ENCODE measurements at regions not wholly inside any gene's neighbourhood (a gene's known extent, or its start where the extent isn't known, plus 50 kb on each side); places are given as distances from the start of the nearest gene placed in this dataset.

- H3K36me3 ChIP-seq, result no peaks in the 10 kb centered on the region
- H3K27me3 ChIP-seq, result no peaks in the 10 kb centered on the region
- ATAC-seq (peak; percentile 45 to 87 (median 68)), DNase-seq (peak; percentile 57 to 78 (median 71))
- H3K4me3 ChIP-seq, result no peak overlapping the region
- no peak overlapping the region for H3K27ac ChIP-seq
- H3K4me1 ChIP-seq, result no peaks in the 10 kb centered on the region
- WGBS (ENCODE audit: insufficient coverage, low coverage, low lambda C conversion rate, missing lambda C conversion rate), result 13% methylated on average over 7 of the region's 14 CpGs
- TF ChIP-seq CTCF (IDR thresholded peaks at IDR 0.05) (no peak), POLR2A (IDR thresholded peaks at IDR 0.05) (no peak)
- H3K9me3 ChIP-seq, result no peaks in the 10 kb centered on the region
- intact Hi-C loops (cut with DNase I), result no loop called here
Observed at GRCh38 chr5:135135530-135136226, 101.7 kb upstream of the PITX1 start.

GRCh38 chr5:135134691-135135381 lies 100.8 kb upstream of the PITX1 start:
- intact Hi-C loops (cut with DNase I), result no loop called here
- Histone ChIP-seq H3K4me1 (no peaks in the 10 kb centered on the region), H3K27me3 (no peaks in the 10 kb centered on the region), H3K4me3 (no peak overlapping the region), H3K27ac (no peak overlapping the region), H3K36me3 (no peaks in the 10 kb centered on the region), H3K9me3 (no peaks in the 10 kb centered on the region)
- DNase-seq (no peak), ATAC-seq (no peak)
- no peak for TF ChIP-seq CTCF (IDR thresholded peaks at IDR 0.05)
- no peak for TF ChIP-seq POLR2A (IDR thresholded peaks at IDR 0.05)
- no CpG with 5 or more reads among the region's 7 CpGs for WGBS (ENCODE audit: insufficient coverage, low coverage, low lambda C conversion rate, missing lambda C conversion rate)

GRCh38 chr5:135133698-135134515 lies 99.9 kb upstream of the PITX1 start:
- Histone ChIP-seq H3K9me3 (no peaks in the 10 kb centered on the region), H3K27me3 (no peaks in the 10 kb centered on the region), H3K36me3 (no peaks in the 10 kb centered on the region), H3K4me3 (no peak overlapping the region), H3K4me1 (no peaks in the 10 kb centered on the region), H3K27ac (no peak overlapping the region)
- TF ChIP-seq POLR2A (IDR thresholded peaks at IDR 0.05) (no peak), CTCF (IDR thresholded peaks at IDR 0.05) (no peak)
- 37% methylated on average over 6 of the region's 18 CpGs for WGBS (ENCODE audit: insufficient coverage, low coverage, low lambda C conversion rate, missing lambda C conversion rate)
- no peak for DNase-seq
- intact Hi-C loops (cut with DNase I), result no loop called here
- peak in 1 of 4 donors; percentile 18 for ATAC-seq

GRCh38 chr5:135133181-135133580 lies 99.2 kb upstream of the PITX1 start:
- Histone ChIP-seq H3K27ac (no peak overlapping the region), H3K36me3 (no peaks in the 10 kb centered on the region), H3K9me3 (no peaks in the 10 kb centered on the region), H3K4me3 (no peak overlapping the region), H3K4me1 (no peaks in the 10 kb centered on the region), H3K27me3 (no peaks in the 10 kb centered on the region)
- ATAC-seq (no peak), DNase-seq (no peak)
- WGBS (ENCODE audit: insufficient coverage, low coverage, low lambda C conversion rate, missing lambda C conversion rate), result 88% methylated on average over 7 of the region's 9 CpGs
- intact Hi-C loops (cut with DNase I), result no loop called here
- TF ChIP-seq POLR2A (IDR thresholded peaks at IDR 0.05), result no peak

All from right lobe of liver (tissue), 6 donors.